Breast epithelium (tissue), 4 donors: ENCODE measurements at regions not wholly inside any gene's neighbourhood (a gene's known extent, or its start where the extent isn't known, plus 50 kb on each side); places are given as distances from the start of the nearest gene placed in this dataset.

Source experiments
- DNase-seq, 2 donors: peaks; one replicate each; pipeline ENCODE4 v3.0.0-alpha.2; 2019; ENCODE audit warnings: low spot score in 2 of 2
- H3K27ac ChIP-seq, 2 donors: fragments of 200-600 bp; sonication (generic) in 1 of 2; one replicate each; pipeline ENCODE4 v1.5.1; 2016 to 2019; ENCODE audit warnings: mild to moderate bottlenecking in 1 of 2
- H3K27me3 ChIP-seq, 2 donors: fragments of 200-600 bp; sonication (generic) in 1 of 2; one replicate each; pipeline versions ENCODE4 v1.5.1 to v1.6.0; 2017 to 2019; ENCODE audit warnings: control low read depth in 1 of 2, mild to moderate bottlenecking in 1 of 2
- H3K36me3 ChIP-seq: fragments of 200-600 bp; one replicate; pipeline ENCODE4 v1.5.1; 2019
- H3K4me1 ChIP-seq, 2 donors: fragments of 200-600 bp; sonication (generic); one replicate each; pipeline ENCODE4 v1.5.1; 2016 to 2019; ENCODE audit warnings: control low read depth in 1 of 2
- H3K4me3 ChIP-seq, 3 donors: fragments of 200-600 bp; sonication (generic); 1 replicate in 2 of 3; 2 replicates in 1 of 3; pipeline ENCODE4 v1.5.1; 2016 to 2019; ENCODE audit warnings: mild to moderate bottlenecking in 3 of 3, moderate library complexity in 2 of 3
- H3K9me3 ChIP-seq, 2 donors: fragments of 200-600 bp; sonication (generic) in 1 of 2; one replicate each; pipeline ENCODE4 v1.5.1; 2016 to 2019; ENCODE audit warnings: control low read depth in 1 of 2
- CTCF ChIP-seq, 3 donors: fragments of 450-650 bp; IDR thresholded peaks; one replicate each; pipeline ENCODE4 v1.5.1; 2016 to 2017; ENCODE audit warnings: antibody characterized with exemption in 3 of 3, mild to moderate bottlenecking in 3 of 3, moderate library complexity in 3 of 3
- POLR2A ChIP-seq: fragments of 450-650 bp; IDR thresholded peaks from one replicate; pipeline ENCODE4 v1.6.1; 2016; ENCODE audit warnings: antibody characterized with exemption, mild to moderate bottlenecking, moderate library complexity
- POLR2AphosphoS5 ChIP-seq, 3 donors: sonication (generic); formaldehyde crosslinking; IDR thresholded peaks; one replicate each; pipeline ENCODE4 v1.6.1; 2017; ENCODE audit warnings: antibody characterized with exemption in 3 of 3
- intact Hi-C: fragments of 100-400 bp; cut with DNase I; formaldehyde crosslinking; loops from one replicate; pipeline ENCODE4 v1.15.1; 2023; ENCODE audit warnings: low total_unique reads

- intact Hi-C loops: no loop called here
- Histone ChIP-seq H3K36me3 (no peaks in the 10 kb centered on the region), H3K27me3 (peaks cover 0 to 5% of the 10 kb centered on the region in 2 donors), H3K27ac (no peak overlapping the region), H3K9me3 (peaks cover 6% of the 10 kb centered on the region in 2 donors), H3K4me3 (no peak overlapping the region), H3K4me1 (no peaks in the 10 kb centered on the region)
- TF ChIP-seq CTCF (IDR thresholded peaks at IDR 0.05) (no peak), POLR2A (no peak), POLR2AphosphoS5 (IDR thresholded peaks at IDR 0.05) (no peak)
- no peak for DNase-seq
Observed at GRCh38 chr10:128481152-128481840, 355.1 kb upstream of the MKI67 start.

GRCh38 chr10:128482052-128482451, 355.8 kb upstream of the MKI67 start:
- intact Hi-C loops: no loop called here
- DNase-seq: no peak
- Histone ChIP-seq H3K36me3 (no peaks in the 10 kb centered on the region), H3K4me1 (no peaks in the 10 kb centered on the region), H3K9me3 (peaks cover 6% of the 10 kb centered on the region in 2 donors), H3K4me3 (no peak overlapping the region), H3K27me3 (peaks cover 0 to 5% of the 10 kb centered on the region in 2 donors), H3K27ac (no peak overlapping the region)
- TF ChIP-seq POLR2AphosphoS5 (IDR thresholded peaks at IDR 0.05) (no peak), CTCF (IDR thresholded peaks at IDR 0.05) (no peak), POLR2A (no peak)

- Histone ChIP-seq H3K9me3 (peaks cover 6 to 9% of the 10 kb centered on the region in 2 donors), H3K27ac (no peak overlapping the region), H3K27me3 (peaks cover 0 to 5% of the 10 kb centered on the region in 2 donors), H3K36me3 (no peaks in the 10 kb centered on the region), H3K4me1 (no peaks in the 10 kb centered on the region), H3K4me3 (no peak overlapping the region)
- intact Hi-C loops: no loop called here
- DNase-seq: no peak
- TF ChIP-seq POLR2AphosphoS5 (IDR thresholded peaks at IDR 0.05) (no peak), POLR2A (no peak), CTCF (IDR thresholded peaks at IDR 0.05) (no peak)
Observed at GRCh38 chr10:128483216-128483615, 357.0 kb upstream of the MKI67 start.

GRCh38 chr10:128484041-128484440, 357.8 kb upstream of the MKI67 start:
- DNase-seq: no peak
- no peaks in the 10 kb centered on the region for H3K36me3 ChIP-seq
- H3K4me1 ChIP-seq: no peaks in the 10 kb centered on the region

More at GRCh38 chr10:128484041-128484440, 357.8 kb upstream of the MKI67 start:
- Histone ChIP-seq H3K9me3 (peaks cover 3 to 10% of the 10 kb centered on the region in 2 donors), H3K27ac (no peak overlapping the region), H3K27me3 (peaks cover 0 to 5% of the 10 kb centered on the region in 2 donors), H3K4me3 (no peak overlapping the region)
- intact Hi-C loops: no loop called here
- TF ChIP-seq CTCF (IDR thresholded peaks at IDR 0.05) (no peak), POLR2AphosphoS5 (IDR thresholded peaks at IDR 0.05) (no peak), POLR2A (no peak)
